GM12891 (cell line): ENCODE measurements at regions not wholly inside any gene's neighbourhood (a gene's known extent, or its start where the extent isn't known, plus 50 kb on each side); places are given as distances from the start of the nearest gene placed in this dataset.

Experiments used
- POLR2AphosphoS5 ChIP-seq: IDR thresholded peaks from 2 replicates; pipeline ENCODE4 v1.6.1; 2011; ENCODE audit warnings: low read depth, low read length, control low read depth
- TAF1 ChIP-seq: IDR thresholded peaks from 2 replicates; pipeline ENCODE4 v1.6.1; 2011; ENCODE audit warnings: low read depth, low read length, control low read depth

GRCh38 chr6:120279466-120280167 is 930.1 kb upstream of the MAN1A1 start:
- no peak for TF ChIP-seq POLR2AphosphoS5
- TF ChIP-seq TAF1: no peak
